AG10803 (cell line): ENCODE measurements at regions not wholly inside any gene's neighbourhood (a gene's known extent, or its start where the extent isn't known, plus 50 kb on each side); places are given as distances from the start of the nearest gene placed in this dataset.

Source experiments
- DNase-seq: peaks from one replicate; pipeline ENCODE4 v3.0.0; 2010; ENCODE audit warnings: low read depth
- H3K4me3 ChIP-seq: 2 replicates; pipeline ENCODE4 v1.5.1; 2011; ENCODE audit warnings: mild to moderate bottlenecking, low read length, control low read depth
- TF ChIP-seq, protein P1 (sequence below): conservative IDR thresholded peaks from 2 replicates; pipeline ENCODE4 v1.5.1; 2011; ENCODE audit warnings: mild to moderate bottlenecking, low read length, control low read depth, inconsistent platforms

DNA sequence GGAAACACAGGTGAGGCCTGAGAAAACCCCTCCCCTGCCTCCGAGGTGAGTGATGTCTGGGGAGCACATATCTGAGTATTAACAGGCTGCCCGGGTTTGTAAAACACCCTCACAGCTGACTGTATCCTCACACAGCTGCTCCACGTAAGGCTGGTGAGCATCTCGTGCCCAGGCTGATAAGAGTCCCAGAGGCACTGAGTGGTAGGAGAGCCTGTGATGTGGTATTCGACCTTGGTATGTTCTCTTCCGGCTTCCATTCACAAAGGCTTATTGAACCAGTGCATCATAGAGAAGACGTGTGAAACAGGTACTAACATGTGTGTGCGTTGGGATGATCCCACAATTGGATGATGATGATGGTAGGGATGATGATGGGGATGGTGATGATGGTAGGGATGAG lies 71.7 kb downstream of the RASSF10 start:
- TF ChIP-seq, protein P1, sequence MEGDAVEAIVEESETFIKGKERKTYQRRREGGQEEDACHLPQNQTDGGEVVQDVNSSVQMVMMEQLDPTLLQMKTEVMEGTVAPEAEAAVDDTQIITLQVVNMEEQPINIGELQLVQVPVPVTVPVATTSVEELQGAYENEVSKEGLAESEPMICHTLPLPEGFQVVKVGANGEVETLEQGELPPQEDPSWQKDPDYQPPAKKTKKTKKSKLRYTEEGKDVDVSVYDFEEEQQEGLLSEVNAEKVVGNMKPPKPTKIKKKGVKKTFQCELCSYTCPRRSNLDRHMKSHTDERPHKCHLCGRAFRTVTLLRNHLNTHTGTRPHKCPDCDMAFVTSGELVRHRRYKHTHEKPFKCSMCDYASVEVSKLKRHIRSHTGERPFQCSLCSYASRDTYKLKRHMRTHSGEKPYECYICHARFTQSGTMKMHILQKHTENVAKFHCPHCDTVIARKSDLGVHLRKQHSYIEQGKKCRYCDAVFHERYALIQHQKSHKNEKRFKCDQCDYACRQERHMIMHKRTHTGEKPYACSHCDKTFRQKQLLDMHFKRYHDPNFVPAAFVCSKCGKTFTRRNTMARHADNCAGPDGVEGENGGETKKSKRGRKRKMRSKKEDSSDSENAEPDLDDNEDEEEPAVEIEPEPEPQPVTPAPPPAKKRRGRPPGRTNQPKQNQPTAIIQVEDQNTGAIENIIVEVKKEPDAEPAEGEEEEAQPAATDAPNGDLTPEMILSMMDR = no peak
- DNase-seq = no peak
- no peak overlapping the region for H3K4me3 ChIP-seq

DNA sequence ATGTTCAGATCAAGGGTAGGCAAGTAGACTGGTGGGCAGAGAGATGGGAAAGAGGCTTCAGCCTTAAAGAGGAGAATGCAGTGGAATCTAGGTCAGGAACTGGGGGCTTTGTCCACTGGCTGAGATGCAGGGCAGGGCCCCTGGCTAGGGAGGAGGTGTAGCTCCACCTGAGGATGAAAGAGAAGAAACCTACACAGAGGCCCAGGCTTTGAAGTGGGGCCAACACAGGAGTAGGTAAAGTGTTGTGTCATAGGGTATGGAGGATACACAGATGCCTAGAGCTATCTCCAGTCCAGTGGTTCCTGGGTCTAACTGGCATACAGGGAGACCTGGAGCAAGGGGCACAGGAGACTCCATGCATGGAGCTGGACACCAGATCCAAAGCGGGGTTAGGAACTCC lies 73.5 kb downstream of the RASSF10 start:
- TF ChIP-seq, protein P1 = no peak
- no peak for DNase-seq
- H3K4me3 ChIP-seq = no peak overlapping the region

DNA sequence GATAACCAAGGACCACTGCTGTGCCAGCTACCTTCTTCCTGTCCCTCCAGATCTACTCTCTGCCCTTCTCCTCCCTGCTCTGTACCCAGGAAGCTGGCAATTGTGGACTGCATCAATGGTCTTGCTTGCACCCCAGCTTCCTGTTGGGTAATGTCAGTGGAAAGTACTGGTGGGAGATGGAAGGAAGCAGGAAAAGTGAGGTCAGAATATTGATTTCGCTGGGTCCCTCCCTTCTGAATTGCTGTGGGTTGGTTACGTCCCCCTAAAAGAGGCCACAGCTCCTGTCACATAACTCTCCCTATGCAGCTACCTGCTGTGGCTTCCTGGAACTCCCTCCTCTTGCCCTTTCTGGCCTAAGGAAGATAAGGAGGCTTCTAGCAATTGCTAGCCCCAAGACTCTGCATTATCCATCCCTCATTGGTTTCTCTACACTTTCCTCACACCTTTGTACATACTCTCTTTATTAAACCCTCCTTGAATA lies 81.2 kb downstream of the RASSF10 start:
- DNase-seq = no peak
- no peak overlapping the region for H3K4me3 ChIP-seq
- TF ChIP-seq, protein P1 = no peak

DNA sequence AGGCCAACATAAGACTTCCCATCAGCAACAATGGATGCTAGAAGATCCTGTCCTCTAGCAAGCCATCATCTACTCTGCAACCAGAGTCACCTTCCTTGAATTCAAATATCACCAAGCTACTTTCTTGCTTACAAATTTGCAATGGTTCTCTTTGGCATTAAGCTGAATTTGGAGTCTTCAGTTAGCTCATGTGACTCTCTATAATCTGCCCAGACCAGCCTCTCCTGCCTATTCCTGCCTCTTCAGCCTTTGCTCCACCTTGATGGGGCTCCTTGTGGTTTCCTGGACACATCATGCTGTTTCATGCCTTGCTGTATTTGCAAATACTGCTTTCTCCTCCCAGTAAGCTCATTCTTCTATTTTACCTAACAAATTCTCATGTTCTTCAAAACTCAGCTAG lies 82.3 kb downstream of the RASSF10 start:
- no peak for DNase-seq
- H3K4me3 ChIP-seq = no peak overlapping the region
- TF ChIP-seq, protein P1 = no peak

DNA sequence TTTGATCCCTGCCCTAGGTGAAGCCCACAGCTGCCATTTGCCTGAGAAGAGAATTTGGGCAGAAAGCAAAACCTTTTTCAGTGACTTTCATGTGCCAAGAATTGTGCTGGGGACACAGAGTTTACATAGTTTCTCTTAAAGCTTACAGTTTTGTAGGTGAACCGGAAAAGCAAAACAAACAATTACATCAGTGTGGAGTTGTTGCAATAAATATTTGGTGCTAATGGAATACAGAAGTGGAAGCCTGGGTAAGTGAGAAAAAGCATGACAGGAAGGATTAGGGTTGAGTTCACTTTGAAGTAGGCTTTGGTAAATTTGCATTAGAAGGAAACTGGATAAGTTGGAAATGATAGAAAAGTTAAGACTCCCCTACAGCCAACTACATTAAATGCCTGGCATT lies 82.7 kb downstream of the RASSF10 start:
- TF ChIP-seq, protein P1 = no peak
- no peak overlapping the region for H3K4me3 ChIP-seq
- DNase-seq = no peak

DNA sequence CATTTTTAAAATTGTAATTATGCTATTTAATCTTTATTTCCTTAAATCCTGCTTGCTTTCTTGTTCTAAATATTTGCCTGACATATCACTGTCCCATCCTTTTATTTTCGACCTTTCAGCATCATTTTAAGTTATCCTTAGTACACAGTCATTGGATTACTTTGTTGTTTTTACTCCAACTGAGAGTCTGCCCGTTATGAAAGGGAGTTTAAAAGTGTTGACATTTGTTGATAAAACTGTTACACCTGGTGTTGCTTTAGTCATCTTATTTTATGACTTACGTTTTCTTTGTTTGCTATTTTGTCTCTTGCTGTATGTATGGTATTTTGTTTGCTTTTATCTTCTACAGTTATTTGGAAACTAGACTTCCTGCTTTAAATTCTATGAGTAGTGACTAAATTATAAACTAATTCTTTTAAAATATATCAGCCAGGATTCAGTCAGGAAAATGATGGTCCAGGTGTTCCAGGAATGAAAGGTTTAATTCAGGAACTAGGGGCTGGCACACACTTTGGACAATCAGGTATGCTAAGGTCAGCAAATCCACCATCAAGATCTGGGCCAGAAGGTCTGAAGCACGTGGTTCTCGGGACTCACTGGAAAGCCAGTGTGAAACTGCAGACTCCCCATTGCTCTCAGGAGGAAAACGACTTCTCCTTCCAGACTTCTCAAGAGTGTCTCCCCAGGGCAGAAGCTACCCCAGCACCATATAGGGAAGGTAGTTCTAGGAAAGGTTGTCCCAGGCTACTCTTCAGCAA lies 86.0 kb downstream of the RASSF10 start:
- DNase-seq = no peak
- H3K4me3 ChIP-seq = no peak overlapping the region
- TF ChIP-seq, protein P1 = no peak

DNA sequence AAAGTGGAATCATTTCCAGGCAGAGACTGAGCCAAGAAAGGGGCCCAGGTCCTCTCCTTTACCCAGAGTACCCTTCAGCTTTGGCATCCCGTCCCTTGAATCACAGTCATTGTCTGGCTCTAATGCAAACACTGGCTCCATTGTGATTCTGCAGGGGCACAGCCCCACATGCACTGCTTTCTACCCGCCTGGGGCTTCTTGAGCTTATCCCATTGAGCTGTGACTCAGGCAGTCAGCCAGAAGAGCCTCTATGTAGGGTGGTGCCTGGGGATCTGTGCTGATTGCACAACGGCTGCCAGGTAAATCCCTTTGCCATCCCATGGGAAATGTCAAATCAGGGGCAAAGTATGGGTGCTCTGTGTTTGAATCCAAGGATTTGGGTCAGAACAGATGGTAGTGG lies 88.9 kb downstream of the RASSF10 start:
- H3K4me3 ChIP-seq = no peak overlapping the region
- TF ChIP-seq, protein P1 = no peak
- no peak for DNase-seq
